ENCODE measurements at regions not wholly inside any gene's neighbourhood (a gene's known extent, or its start where the extent isn't known, plus 50 kb on each side); places are given as distances from the start of the nearest gene placed in this dataset.
"Not testable (repeated sequence)": the region's sequence is repeated elsewhere in the genome, so short reads cannot be mapped to it uniquely, and the experiment has no call there.

DNA sequence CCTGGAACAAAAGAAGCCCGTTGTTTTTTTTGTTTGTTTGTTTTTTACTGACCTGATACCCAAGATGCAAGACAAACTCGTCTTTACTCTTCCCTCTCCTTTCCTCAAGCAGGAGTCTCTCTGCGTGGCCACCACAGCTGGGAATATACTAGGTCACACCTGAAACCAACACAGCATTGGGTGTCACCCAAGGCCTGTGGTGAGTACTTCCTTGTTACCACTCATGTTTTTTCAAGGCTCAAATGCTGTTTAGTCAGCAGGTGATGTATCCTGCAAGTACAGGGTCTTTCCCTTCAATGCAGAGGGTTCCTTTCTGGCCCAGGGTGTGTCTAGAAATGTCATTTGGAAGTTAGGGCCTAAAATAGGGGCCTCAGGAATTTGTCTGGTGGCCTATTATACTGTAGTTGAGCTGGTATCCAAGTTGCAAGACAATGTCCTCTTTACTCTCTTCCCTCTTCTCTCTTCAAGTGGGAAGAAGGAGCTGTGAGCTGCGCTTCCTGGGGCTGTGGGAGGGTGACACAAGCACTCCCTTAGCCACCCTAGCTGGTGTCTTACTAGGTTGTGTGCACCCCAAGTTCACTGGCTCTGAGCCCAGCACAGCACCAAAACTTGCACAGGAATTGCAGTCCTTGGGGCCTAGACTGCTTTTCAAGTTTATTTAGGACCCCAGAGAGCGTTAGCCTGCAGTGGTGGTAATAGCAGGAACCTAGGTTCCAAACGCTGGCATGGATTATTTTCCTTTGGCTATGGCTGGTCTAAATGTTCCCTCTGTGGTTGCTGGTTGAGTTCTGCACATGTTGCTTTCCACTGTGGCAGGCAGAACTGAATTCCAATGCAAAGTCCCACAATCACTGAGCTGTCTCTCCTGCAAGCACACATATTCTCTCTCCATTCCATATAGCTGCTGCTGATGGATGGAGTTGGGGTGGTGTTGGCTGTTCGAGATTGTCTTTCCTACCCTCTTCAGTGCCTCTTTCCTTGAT is 91.4 kb upstream of the LYPLAL1 start:
- no peak overlapping the region for H3K27ac Mint-ChIP-seq
- POLR2A ChIA-PET: no interaction called here

DNA sequence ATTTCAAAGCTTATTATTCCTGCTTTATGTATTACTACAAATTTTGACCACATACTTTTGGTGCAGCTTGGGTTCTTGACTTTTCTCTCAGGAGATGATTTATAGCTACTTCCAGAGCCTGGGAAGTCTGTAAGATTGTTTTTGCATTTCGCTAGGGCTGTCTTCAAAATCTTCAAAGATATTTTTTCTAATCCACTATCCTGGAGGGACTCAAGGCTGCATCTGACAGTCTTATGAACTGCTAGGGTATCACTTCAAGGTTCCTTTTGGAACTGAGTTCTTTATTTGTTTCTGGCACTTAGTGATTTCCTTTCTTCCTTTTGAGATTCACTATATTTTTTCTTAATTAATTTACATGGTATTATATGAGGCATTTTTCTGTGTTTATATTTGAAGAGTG is 90.0 kb upstream of the LYPLAL1 start:
- H3K4me1 Mint-ChIP-seq: no peaks in the 10 kb centered on the region
- H3K27me3 Mint-ChIP-seq: no peaks in the 10 kb centered on the region
- H3K4me3 Mint-ChIP-seq: no peak overlapping the region
- CTCF ChIA-PET: no interaction called here
- H3K27ac Mint-ChIP-seq: no peak overlapping the region
- no peaks in the 10 kb centered on the region for H3K9me3 Mint-ChIP-seq
- POLR2A ChIA-PET: no interaction called here
- DNase-seq: no peak
- H3K36me3 Mint-ChIP-seq (ENCODE audit: low read depth): no peaks in the 10 kb centered on the region

More for the DNA sequence above, 91.4 kb upstream of the LYPLAL1 start:
- Mint-ChIP-seq H3K4me1 (no peaks in the 10 kb centered on the region), H3K27me3 (no peaks in the 10 kb centered on the region), H3K36me3 (ENCODE audit: low read depth) (no peaks in the 10 kb centered on the region), H3K9me3 (no peaks in the 10 kb centered on the region), H3K4me3 (no peak overlapping the region)
- DNase-seq: no peak
- CTCF ChIA-PET: no interaction called here

DNA sequence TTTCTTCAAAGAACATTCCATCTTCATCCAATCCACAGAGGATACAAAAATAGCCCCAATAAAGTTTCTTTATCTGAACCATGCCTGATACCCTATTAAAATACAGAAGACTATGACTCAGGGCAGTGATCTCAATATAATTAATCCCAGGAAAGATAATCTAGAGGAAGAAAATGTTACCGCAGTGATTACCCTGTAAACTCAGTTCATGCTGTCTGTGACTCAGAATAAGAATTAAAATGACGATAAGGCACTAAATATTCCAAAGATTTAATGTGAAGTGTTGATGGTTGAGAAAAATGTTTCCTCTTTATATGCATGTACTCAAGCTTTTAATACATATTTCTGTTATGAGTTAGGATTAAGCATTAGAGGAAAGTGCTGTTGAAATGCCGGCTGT is 88.6 kb upstream of the LYPLAL1 start:
- H3K36me3 Mint-ChIP-seq (ENCODE audit: low read depth): no peaks in the 10 kb centered on the region
- DNase-seq: no peak
- H3K27ac Mint-ChIP-seq: no peak overlapping the region
- POLR2A ChIA-PET: no interaction called here
- H3K4me1 Mint-ChIP-seq: no peaks in the 10 kb centered on the region
- H3K27me3 Mint-ChIP-seq: no peaks in the 10 kb centered on the region
- CTCF ChIA-PET: no interaction called here
- H3K4me3 Mint-ChIP-seq: no peak overlapping the region
- no peaks in the 10 kb centered on the region for H3K9me3 Mint-ChIP-seq

DNA sequence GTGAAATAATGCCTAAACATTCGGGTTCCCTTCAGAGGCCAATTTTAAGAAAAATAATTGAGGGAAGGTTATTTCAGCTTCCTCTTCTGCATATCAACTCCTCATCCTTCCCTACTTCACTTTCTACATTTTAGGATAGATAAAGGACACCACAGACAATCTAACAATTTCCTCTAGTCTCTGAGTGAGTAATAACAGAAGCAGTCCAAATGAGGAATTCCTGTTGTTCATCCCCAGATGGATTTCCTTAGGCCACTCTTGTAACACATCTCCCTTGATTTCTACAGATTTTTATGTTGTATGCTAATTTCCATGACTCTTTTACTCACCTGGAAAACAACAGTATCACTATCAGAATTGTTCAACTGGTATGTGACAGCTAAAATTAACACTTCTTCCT is 87.7 kb upstream of the LYPLAL1 start:
- Mint-ChIP-seq H3K36me3 (ENCODE audit: low read depth) (no peaks in the 10 kb centered on the region), H3K4me3 (no peak overlapping the region), H3K9me3 (no peaks in the 10 kb centered on the region), H3K27ac (no peak overlapping the region), H3K4me1 (no peaks in the 10 kb centered on the region), H3K27me3 (no peaks in the 10 kb centered on the region)
- ChIA-PET CTCF (no interaction called here), POLR2A (no interaction called here)
- no peak for DNase-seq

DNA sequence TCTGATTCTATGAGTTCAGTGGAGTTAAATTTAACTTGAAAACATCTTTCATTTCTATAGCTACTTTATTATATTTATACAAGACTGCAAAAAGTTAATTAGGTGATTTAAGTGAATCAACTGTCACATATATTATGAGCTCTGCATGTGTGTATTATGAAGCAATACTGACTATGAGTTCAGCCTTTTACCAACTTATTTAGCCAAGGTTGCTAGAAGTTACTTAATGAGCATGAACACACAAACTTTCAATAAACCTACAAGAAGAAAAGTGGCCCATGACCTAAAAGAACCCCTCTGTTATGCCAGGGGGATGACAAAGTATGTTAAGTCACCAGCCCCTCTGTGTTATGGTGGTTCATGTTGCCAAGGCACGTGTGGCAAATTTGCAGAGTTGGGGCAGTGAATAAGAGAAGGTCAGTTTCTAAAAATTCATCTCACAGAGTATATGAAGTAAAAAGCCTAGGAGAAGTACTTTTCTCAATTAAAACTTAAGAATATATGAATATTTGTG is 86.7 kb upstream of the LYPLAL1 start:
- no peaks in the 10 kb centered on the region for H3K4me1 Mint-ChIP-seq
- no peaks in the 10 kb centered on the region for H3K27me3 Mint-ChIP-seq
- ChIA-PET CTCF (no interaction called here), POLR2A (no interaction called here)
- H3K27ac Mint-ChIP-seq: no peak overlapping the region
- H3K36me3 Mint-ChIP-seq (ENCODE audit: low read depth): no peaks in the 10 kb centered on the region
- H3K4me3 Mint-ChIP-seq: no peak overlapping the region
- H3K9me3 Mint-ChIP-seq: no peaks in the 10 kb centered on the region
- DNase-seq: no peak

GRCh38 chr1:219088778-219089557 is 84.7 kb upstream of the LYPLAL1 start:
- Mint-ChIP-seq H3K36me3 (ENCODE audit: low read depth) (no peaks in the 10 kb centered on the region), H3K9me3 (no peaks in the 10 kb centered on the region), H3K27me3 (no peaks in the 10 kb centered on the region), H3K4me1 (no peaks in the 10 kb centered on the region), H3K4me3 (no peak overlapping the region), H3K27ac (no peak overlapping the region)
- ChIA-PET POLR2A (no interaction called here), CTCF (no interaction called here)
- DNase-seq: no peak

DNA sequence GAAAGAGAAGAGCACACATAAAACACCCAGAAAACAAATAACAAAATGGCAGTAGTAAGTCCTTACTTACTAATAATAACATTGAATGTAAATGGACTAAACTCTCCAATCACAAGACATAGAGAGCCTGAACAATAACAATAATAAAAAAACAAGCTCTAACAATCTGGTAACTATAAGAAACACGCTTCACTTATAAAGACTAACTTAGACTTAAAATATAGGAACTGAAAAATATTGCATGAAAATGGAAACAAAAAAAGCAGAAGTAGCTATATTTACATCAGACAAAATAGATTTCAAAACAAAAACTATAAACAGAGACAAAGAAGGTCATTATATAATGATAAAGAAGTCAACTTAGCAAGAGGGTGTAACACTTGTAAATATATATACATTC is 83.1 kb upstream of the LYPLAL1 start:
- ChIA-PET POLR2A (no interaction called here), CTCF (no interaction called here)
- no peaks in the 10 kb centered on the region for H3K27me3 Mint-ChIP-seq
- no peaks in the 10 kb centered on the region for H3K4me1 Mint-ChIP-seq
- no peak overlapping the region for H3K4me3 Mint-ChIP-seq
- H3K27ac Mint-ChIP-seq: no peak overlapping the region
- no peaks in the 10 kb centered on the region for H3K36me3 Mint-ChIP-seq (ENCODE audit: low read depth)
- H3K9me3 Mint-ChIP-seq: no peaks in the 10 kb centered on the region
- DNase-seq: no peak

DNA sequence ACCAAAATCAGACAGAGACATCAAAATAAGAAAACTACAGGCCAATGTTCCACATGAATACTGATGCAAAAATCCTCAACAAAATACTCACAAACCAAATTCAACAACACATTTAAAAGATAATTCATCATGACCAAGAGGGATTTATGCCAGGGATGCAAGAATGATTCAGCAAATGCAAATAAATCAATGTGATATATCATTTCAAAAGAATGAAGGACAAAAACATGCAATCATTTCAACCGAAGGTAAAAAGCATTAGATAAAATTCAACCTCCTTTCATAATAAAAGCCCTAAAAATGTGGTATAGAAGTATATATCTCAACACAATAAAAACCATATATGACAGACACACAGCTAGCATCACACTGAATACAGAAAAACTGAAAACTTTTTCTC is 81.5 kb upstream of the LYPLAL1 start:
- Mint-ChIP-seq H3K36me3 (ENCODE audit: low read depth) (no peaks in the 10 kb centered on the region), H3K27me3 (no peaks in the 10 kb centered on the region), H3K4me3 (no peak overlapping the region), H3K9me3 (no peaks in the 10 kb centered on the region), H3K27ac (no peak overlapping the region), H3K4me1 (no peaks in the 10 kb centered on the region)
- POLR2A ChIA-PET: no interaction called here
- no peak for DNase-seq
- CTCF ChIA-PET: no interaction called here

- Mint-ChIP-seq H3K9me3 (no peaks in the 10 kb centered on the region), H3K36me3 (ENCODE audit: low read depth) (no peaks in the 10 kb centered on the region), H3K27ac (no peak overlapping the region), H3K27me3 (peaks cover 2% of the 10 kb centered on the region), H3K4me1 (no peaks in the 10 kb centered on the region), H3K4me3 (no peak overlapping the region)
- DNase-seq: no peak
- ChIA-PET POLR2A (no interaction called here), CTCF (no interaction called here)
Measured at GRCh38 chr1:219099307-219099706, 74.4 kb upstream of the LYPLAL1 start.

DNA sequence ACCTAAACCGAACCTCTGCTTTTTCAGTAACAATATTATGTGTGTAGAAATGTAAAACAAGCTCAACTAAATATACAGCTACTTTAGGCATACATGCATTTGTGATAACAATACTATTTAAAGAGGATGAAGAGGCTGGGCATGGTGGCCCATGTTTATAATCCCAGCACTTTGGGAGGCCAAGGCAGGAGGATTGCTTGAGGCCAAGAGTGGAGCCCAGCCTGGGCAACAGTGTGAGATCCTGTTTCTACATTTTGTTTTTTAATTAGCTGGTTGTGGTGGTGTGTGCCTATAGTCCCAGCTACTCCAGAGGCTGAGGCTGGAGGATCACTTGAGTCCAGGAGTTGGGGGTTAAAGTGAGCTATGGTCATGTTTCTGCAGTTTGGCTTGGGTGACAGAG is 73.6 kb upstream of the LYPLAL1 start:
- H3K4me3 Mint-ChIP-seq: no peak overlapping the region
- no peaks in the 10 kb centered on the region for H3K4me1 Mint-ChIP-seq
- DNase-seq: no peak
- no peaks in the 10 kb centered on the region for H3K36me3 Mint-ChIP-seq (ENCODE audit: low read depth)
- no peaks in the 10 kb centered on the region for H3K9me3 Mint-ChIP-seq
- CTCF ChIA-PET: no interaction called here
- no peak overlapping the region for H3K27ac Mint-ChIP-seq
- peaks cover 2% of the 10 kb centered on the region for H3K27me3 Mint-ChIP-seq
- POLR2A ChIA-PET: no interaction called here

DNA sequence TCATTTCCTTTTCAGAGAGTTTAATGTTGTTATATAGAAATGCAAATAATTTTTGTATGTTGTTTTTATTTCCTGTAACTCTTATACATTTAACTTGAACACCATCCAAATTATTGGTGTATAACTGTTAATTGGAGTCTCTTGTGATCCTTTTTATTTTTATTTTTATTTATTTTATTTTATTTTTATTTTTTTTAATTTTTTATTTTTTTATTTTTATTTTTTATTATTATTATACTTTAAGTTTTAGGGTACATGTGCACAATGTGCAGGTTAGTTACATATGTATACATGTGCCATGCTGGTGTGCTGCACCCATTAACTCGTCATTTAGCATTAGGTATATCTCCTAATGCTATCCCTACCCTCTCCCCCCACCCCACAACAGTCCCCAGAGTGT is 71.2 kb upstream of the LYPLAL1 start:
- H3K27ac Mint-ChIP-seq; DNase-seq; H3K27me3 Mint-ChIP-seq; POLR2A ChIA-PET; CTCF ChIA-PET; H3K4me3 Mint-ChIP-seq; H3K4me1 Mint-ChIP-seq; H3K9me3 Mint-ChIP-seq; H3K36me3 Mint-ChIP-seq (ENCODE audit: low read depth): not testable (repeated sequence)

DNA sequence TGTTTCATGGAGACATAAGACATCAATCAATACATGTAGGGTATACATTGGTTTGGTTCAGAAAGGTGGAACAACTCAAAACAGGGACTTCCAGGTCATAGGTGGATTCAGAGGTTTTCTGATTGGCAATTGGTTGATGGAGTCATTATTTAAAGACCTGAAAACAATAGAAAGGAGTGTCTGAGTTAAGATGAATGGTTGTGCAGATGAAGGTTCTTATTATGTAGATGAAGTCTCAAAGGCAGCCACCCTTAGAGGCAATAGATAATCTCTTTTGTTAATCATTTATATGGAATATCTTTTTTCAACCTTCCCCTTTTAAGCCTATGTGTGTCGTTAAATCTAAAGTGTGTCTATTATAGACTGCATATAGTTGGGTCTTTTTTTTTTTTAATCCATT is 67.8 kb upstream of the LYPLAL1 start:
- Mint-ChIP-seq H3K4me3 (no peak overlapping the region), H3K27me3 (no peaks in the 10 kb centered on the region), H3K9me3 (peaks cover 2% of the 10 kb centered on the region), H3K36me3 (ENCODE audit: low read depth) (no peaks in the 10 kb centered on the region), H3K27ac (no peak overlapping the region), H3K4me1 (no peaks in the 10 kb centered on the region)
- DNase-seq: no peak
- CTCF ChIA-PET: no interaction called here
- POLR2A ChIA-PET: no interaction called here

- Mint-ChIP-seq H3K27ac (no peak overlapping the region), H3K9me3 (peaks cover 4% of the 10 kb centered on the region), H3K27me3 (peaks cover 2% of the 10 kb centered on the region), H3K36me3 (ENCODE audit: low read depth) (no peaks in the 10 kb centered on the region), H3K4me3 (no peak overlapping the region), H3K4me1 (no peaks in the 10 kb centered on the region)
- no peak for DNase-seq
- CTCF ChIA-PET: no interaction called here
- POLR2A ChIA-PET: no interaction called here
Measured at GRCh38 chr1:219109424-219110018, 64.2 kb upstream of the LYPLAL1 start.
